Astrocyte (in vitro differentiated cells and primary cell): ENCODE measurements at regions not wholly inside any gene's neighbourhood (a gene's known extent, or its start where the extent isn't known, plus 50 kb on each side); places are given as distances from the start of the nearest gene placed in this dataset.

ENCODE experiments used
- DNase-seq: peaks from one replicate; pipeline ENCODE4 v3.0.0-alpha.2; 2010; ENCODE audit warnings: low read depth
- FAIRE-seq: peaks from 2 replicates; lab custom pipeline; 2011; peaks lifted over from hg19 to GRCh38; lab: Jason Lieb, UNC
- H2AFZ ChIP-seq: 2 replicates; pipeline ENCODE4 v1.6.0; 2012; ENCODE audit warnings: low read depth, low read length, inconsistent platforms
- H3K27ac ChIP-seq: 2 replicates; pipeline ENCODE4 v1.5.1; 2011; ENCODE audit warnings: low read depth, low read length, inconsistent platforms
- H3K27me3 ChIP-seq: 2 replicates; pipeline ENCODE4 v1.6.0; 2011; ENCODE audit warnings: low read length, inconsistent platforms; ENCODE audit not compliant: insufficient read depth
- H3K36me3 ChIP-seq: 2 replicates; pipeline ENCODE4 v1.5.1; 2011; ENCODE audit warnings: low read length, inconsistent platforms; ENCODE audit not compliant: insufficient read depth
- H3K4me1 ChIP-seq: 2 replicates; pipeline ENCODE4 v1.5.1; 2011; ENCODE audit warnings: low read length, inconsistent platforms; ENCODE audit not compliant: insufficient read depth
- H3K4me2 ChIP-seq: 2 replicates; pipeline ENCODE4 v1.6.0; 2012; ENCODE audit warnings: low read length, inconsistent platforms
- H3K4me3 ChIP-seq: 2 replicates; pipeline ENCODE4 v1.5.1; 2011; ENCODE audit warnings: low read depth, mild to moderate bottlenecking, low read length, inconsistent platforms; ENCODE audit not compliant: insufficient read depth
- H3K79me2 ChIP-seq: 2 replicates; pipeline ENCODE4 v1.6.0; 2012; ENCODE audit warnings: mild to moderate bottlenecking, low read length, inconsistent platforms; ENCODE audit not compliant: insufficient read depth
- H3K9ac ChIP-seq: 2 replicates; pipeline ENCODE4 v1.6.0; 2012; ENCODE audit warnings: mild to moderate bottlenecking, low read length, inconsistent platforms
- H3K9me3 ChIP-seq: 2 replicates; pipeline ENCODE4 v1.5.1; 2012; ENCODE audit warnings: low read depth, mild to moderate bottlenecking, low read length, inconsistent platforms; ENCODE audit not compliant: insufficient read depth
- H4K20me1 ChIP-seq: 2 replicates; pipeline ENCODE4 v1.6.0; 2012; ENCODE audit warnings: low read length, inconsistent platforms; ENCODE audit not compliant: insufficient read depth
- H3K27ac Mint-ChIP-seq: one replicate; pipeline ENCODE4 v1.8.0; 2021; ENCODE audit warnings: mild to moderate bottlenecking, mixed read lengths; ENCODE audit not compliant: unreplicated experiment
- H3K27me3 Mint-ChIP-seq: one replicate; pipeline ENCODE4 v1.8.0; 2021; ENCODE audit warnings: low read depth, mixed read lengths; ENCODE audit not compliant: unreplicated experiment
- H3K36me3 Mint-ChIP-seq: one replicate; pipeline ENCODE4 v1.8.0; 2021; ENCODE audit warnings: low read depth, mixed read lengths; ENCODE audit not compliant: unreplicated experiment
- H3K4me1 Mint-ChIP-seq: one replicate; pipeline ENCODE4 v1.8.0; 2021; ENCODE audit warnings: low read depth, mixed read lengths; ENCODE audit not compliant: unreplicated experiment
- H3K4me3 Mint-ChIP-seq: one replicate; pipeline ENCODE4 v1.8.0; 2021; ENCODE audit warnings: mild to moderate bottlenecking, moderate library complexity, mixed read lengths; ENCODE audit not compliant: unreplicated experiment
- H3K9me3 Mint-ChIP-seq: one replicate; pipeline ENCODE4 v1.8.0; 2021; ENCODE audit warnings: mild to moderate bottlenecking, mixed read lengths; ENCODE audit not compliant: unreplicated experiment
- CTCF ChIP-seq: IDR thresholded peaks from 2 replicates; pipeline ENCODE4 v1.5.1; 2011; ENCODE audit warnings: low read depth, mild to moderate bottlenecking, inconsistent platforms, low read length, moderate library complexity; ENCODE audit not compliant: insufficient read depth
- EZH2 ChIP-seq: IDR thresholded peaks from 2 replicates; pipeline ENCODE4 v1.6.1; 2012; ENCODE audit warnings: mild to moderate bottlenecking, low read length, inconsistent platforms; ENCODE audit not compliant: insufficient read depth

GRCh38 chr7:86981127-86981526, 78.3 kb downstream of the ELAPOR2 start:
- TF ChIP-seq CTCF = no peak
- TF ChIP-seq EZH2 = no peak
- H3K27me3 ChIP-seq = no peaks in the 10 kb centered on the region
- no peak overlapping the region for H3K4me3 ChIP-seq
- no peak overlapping the region for H3K27ac ChIP-seq
- no peak overlapping the region for H2AFZ ChIP-seq
- no peak overlapping the region for H3K4me3 Mint-ChIP-seq
- no peaks in the 10 kb centered on the region for H3K36me3 ChIP-seq
- no peaks in the 10 kb centered on the region for H3K79me2 ChIP-seq
- no peak overlapping the region for H3K4me2 ChIP-seq
- no peaks in the 10 kb centered on the region for H3K27me3 Mint-ChIP-seq
- no peak overlapping the region for H3K27ac Mint-ChIP-seq
- H3K4me1 ChIP-seq = no peaks in the 10 kb centered on the region
- peaks cover 8% of the 10 kb centered on the region for H3K4me1 Mint-ChIP-seq
- no peak for FAIRE-seq
- peaks cover 10% of the 10 kb centered on the region for H3K9me3 Mint-ChIP-seq
- H3K36me3 Mint-ChIP-seq = peaks cover 3% of the 10 kb centered on the region
- DNase-seq = no peak
- H3K9ac ChIP-seq = no peak overlapping the region
- no peaks in the 10 kb centered on the region for H3K9me3 ChIP-seq
- no peaks in the 10 kb centered on the region for H4K20me1 ChIP-seq

- Mint-ChIP-seq H3K9me3 (peaks cover 6% of the 10 kb centered on the region), H3K27me3 (no peaks in the 10 kb centered on the region), H3K36me3 (peaks cover 3% of the 10 kb centered on the region), H3K27ac (no peak overlapping the region), H3K4me3 (no peak overlapping the region), H3K4me1 (peaks cover 8% of the 10 kb centered on the region)
- Histone ChIP-seq H3K4me1 (no peaks in the 10 kb centered on the region), H4K20me1 (no peaks in the 10 kb centered on the region), H3K9me3 (no peaks in the 10 kb centered on the region), H3K27me3 (no peaks in the 10 kb centered on the region), H2AFZ (no peak overlapping the region), H3K4me3 (no peak overlapping the region), H3K27ac (no peak overlapping the region), H3K79me2 (no peaks in the 10 kb centered on the region), H3K4me2 (no peak overlapping the region), H3K9ac (no peak overlapping the region), H3K36me3 (no peaks in the 10 kb centered on the region)
- TF ChIP-seq CTCF (no peak), EZH2 (no peak)
- FAIRE-seq (no peak), DNase-seq (no peak)
Observed at GRCh38 chr7:86980223-86980622, 79.2 kb downstream of the ELAPOR2 start.

GRCh38 chr7:86978808-86979506, 80.5 kb downstream of the ELAPOR2 start:
- TF ChIP-seq EZH2 = no peak
- no peak for TF ChIP-seq CTCF
- H3K4me3 ChIP-seq = no peak overlapping the region
- no peak for DNase-seq
- no peak overlapping the region for H3K27ac Mint-ChIP-seq
- H2AFZ ChIP-seq = no peak overlapping the region
- no peaks in the 10 kb centered on the region for H3K4me1 ChIP-seq
- H3K36me3 Mint-ChIP-seq = peaks cover 3% of the 10 kb centered on the region
- H3K9ac ChIP-seq = no peak overlapping the region
- H3K4me3 Mint-ChIP-seq = no peak overlapping the region
- no peaks in the 10 kb centered on the region for H3K9me3 ChIP-seq
- H3K4me1 Mint-ChIP-seq = peaks cover 8% of the 10 kb centered on the region
- no peaks in the 10 kb centered on the region for H4K20me1 ChIP-seq
- no peaks in the 10 kb centered on the region for H3K79me2 ChIP-seq
- no peaks in the 10 kb centered on the region for H3K36me3 ChIP-seq
- H3K27me3 ChIP-seq = no peaks in the 10 kb centered on the region
- H3K27me3 Mint-ChIP-seq = no peaks in the 10 kb centered on the region
- H3K4me2 ChIP-seq = no peak overlapping the region
- no peak overlapping the region for H3K27ac ChIP-seq
- H3K9me3 Mint-ChIP-seq = no peaks in the 10 kb centered on the region
- FAIRE-seq = no peak
